Effector memory CD4-positive, alpha-beta T cell (primary cell): ENCODE measurements at regions not wholly inside any gene's neighbourhood (a gene's known extent, or its start where the extent isn't known, plus 50 kb on each side); places are given as distances from the start of the nearest gene placed in this dataset.
"Not testable (repeated sequence)": the region's sequence is repeated elsewhere in the genome, so short reads cannot be mapped to it uniquely, and the experiment has no call there.

Source experiments
- DNase-seq, 3 donors: peaks; one replicate each; pipeline ENCODE4 v3.0.0-alpha.2; 2020
- H3K27ac ChIP-seq: 2 replicates; pipeline ENCODE4 v1.7.0; 2013; ENCODE audit warnings: mild to moderate bottlenecking, low read length, moderate library complexity; ENCODE audit not compliant: insufficient read depth, poor library complexity, severe bottlenecking
- H3K27me3 ChIP-seq: replicated peaks from 2 replicates; pipeline ENCODE4 v1.7.0; 2013; ENCODE audit warnings: mild to moderate bottlenecking, low read length; ENCODE audit not compliant: insufficient read depth, control insufficient read depth, poor library complexity, severe bottlenecking
- H3K36me3 ChIP-seq: 2 replicates; pipeline ENCODE4 v1.7.0; 2013; ENCODE audit warnings: mild to moderate bottlenecking, low read length, moderate library complexity; ENCODE audit not compliant: control insufficient read depth, insufficient read depth
- H3K4me1 ChIP-seq: 2 replicates; pipeline ENCODE4 v1.7.0; 2013; ENCODE audit warnings: low read length, mild to moderate bottlenecking; ENCODE audit not compliant: control insufficient read depth, insufficient read depth, poor library complexity, severe bottlenecking
- H3K4me3 ChIP-seq: 2 replicates; pipeline ENCODE4 v1.7.0; 2013; ENCODE audit warnings: low read length, low read depth, mild to moderate bottlenecking; ENCODE audit not compliant: insufficient read depth, poor library complexity, severe bottlenecking
- H3K9me3 ChIP-seq: 2 replicates; pipeline ENCODE4 v1.7.0; 2013; ENCODE audit warnings: mild to moderate bottlenecking, low read length, moderate library complexity; ENCODE audit not compliant: control insufficient read depth

- DNase-seq = no peak
- Histone ChIP-seq H3K36me3 (no peaks in the 10 kb centered on the region), H3K27ac (no peak overlapping the region), H3K4me3 (no peak overlapping the region), H3K27me3 (no peaks in the 10 kb centered on the region), H3K9me3 (no peaks in the 10 kb centered on the region), H3K4me1 (no peaks in the 10 kb centered on the region)
Measured at GRCh38 chr10:29874606-29875269, 184.6 kb downstream of the JCAD start.

DNA sequence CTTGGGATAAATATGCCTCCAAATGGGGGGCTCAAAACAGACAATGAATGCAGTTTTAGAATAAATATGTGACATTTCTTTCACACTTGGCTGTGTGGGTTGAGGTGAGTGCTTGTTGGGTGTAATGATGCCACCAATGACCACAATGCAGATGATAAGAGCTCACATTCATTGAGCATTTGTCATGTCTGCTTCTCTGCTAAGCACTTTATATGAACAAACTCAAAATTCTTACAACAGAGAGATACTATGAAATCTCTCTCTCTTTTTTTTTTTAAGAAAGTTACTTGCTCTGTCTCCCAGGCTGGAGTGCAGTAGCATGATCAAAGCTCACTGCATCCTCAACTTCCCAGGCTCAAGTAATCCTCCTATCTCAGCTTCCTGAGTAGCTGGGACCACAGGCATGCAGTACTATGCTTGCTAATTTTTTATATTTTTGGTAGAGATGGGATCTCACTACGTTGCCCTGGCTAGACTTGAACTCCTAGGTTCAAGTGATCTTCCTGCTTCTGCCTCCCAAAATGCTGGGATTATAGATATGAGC is 185.4 kb downstream of the JCAD start:
- Histone ChIP-seq H3K27me3 (no peaks in the 10 kb centered on the region), H3K27ac (no peak overlapping the region), H3K9me3 (no peaks in the 10 kb centered on the region), H3K36me3 (no peaks in the 10 kb centered on the region), H3K4me3 (no peak overlapping the region), H3K4me1 (no peaks in the 10 kb centered on the region)
- DNase-seq = no peak

GRCh38 chr10:29870522-29871044 is 188.8 kb downstream of the JCAD start:
- Histone ChIP-seq H3K27ac (no peak overlapping the region), H3K27me3 (no peaks in the 10 kb centered on the region)

GRCh38 chr10:29869593-29869992 is 189.8 kb downstream of the JCAD start:
- no peak overlapping the region for H3K4me3 ChIP-seq
- H3K36me3 ChIP-seq = no peaks in the 10 kb centered on the region
- no peaks in the 10 kb centered on the region for H3K27me3 ChIP-seq
- H3K4me1 ChIP-seq = no peaks in the 10 kb centered on the region
- H3K27ac ChIP-seq = no peak overlapping the region
- H3K9me3 ChIP-seq = no peaks in the 10 kb centered on the region
- no peak for DNase-seq

More at GRCh38 chr10:29870522-29871044, 188.8 kb downstream of the JCAD start:
- Histone ChIP-seq H3K4me1 (no peaks in the 10 kb centered on the region), H3K4me3 (no peak overlapping the region), H3K36me3 (no peaks in the 10 kb centered on the region), H3K9me3 (no peaks in the 10 kb centered on the region)
- DNase-seq = no peak

DNA sequence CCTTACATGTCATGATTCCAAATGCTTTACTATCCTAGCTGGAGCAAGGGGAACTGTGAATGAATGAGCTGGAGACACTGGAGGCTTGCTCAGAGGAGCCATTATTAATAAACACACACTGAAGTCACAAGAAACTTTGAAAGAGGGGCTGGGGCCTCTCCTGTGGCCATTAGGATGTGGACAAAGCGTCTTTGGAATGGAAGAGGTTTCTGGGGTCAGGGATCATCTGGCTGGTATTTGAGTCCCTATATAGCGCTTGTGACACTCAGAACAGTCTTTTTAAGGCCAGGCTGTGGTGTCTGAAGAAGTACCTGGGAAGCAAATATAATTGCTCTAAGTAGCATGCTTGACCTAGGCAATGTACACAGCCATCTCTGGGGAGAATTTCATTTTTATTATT is 193.0 kb downstream of the JCAD start:
- Histone ChIP-seq H3K4me1 (no peaks in the 10 kb centered on the region), H3K4me3 (no peak overlapping the region), H3K9me3 (no peaks in the 10 kb centered on the region), H3K27ac (no peak overlapping the region), H3K27me3 (no peaks in the 10 kb centered on the region), H3K36me3 (no peaks in the 10 kb centered on the region)
- DNase-seq = no peak

- H3K27ac ChIP-seq = no peak overlapping the region
- H3K36me3 ChIP-seq = no peaks in the 10 kb centered on the region
- no peaks in the 10 kb centered on the region for H3K9me3 ChIP-seq
- no peaks in the 10 kb centered on the region for H3K27me3 ChIP-seq
- H3K4me1 ChIP-seq = no peaks in the 10 kb centered on the region
- DNase-seq = no peak
- H3K4me3 ChIP-seq = no peak overlapping the region
Measured at GRCh38 chr10:29865700-29866355, 193.6 kb downstream of the JCAD start.

DNA sequence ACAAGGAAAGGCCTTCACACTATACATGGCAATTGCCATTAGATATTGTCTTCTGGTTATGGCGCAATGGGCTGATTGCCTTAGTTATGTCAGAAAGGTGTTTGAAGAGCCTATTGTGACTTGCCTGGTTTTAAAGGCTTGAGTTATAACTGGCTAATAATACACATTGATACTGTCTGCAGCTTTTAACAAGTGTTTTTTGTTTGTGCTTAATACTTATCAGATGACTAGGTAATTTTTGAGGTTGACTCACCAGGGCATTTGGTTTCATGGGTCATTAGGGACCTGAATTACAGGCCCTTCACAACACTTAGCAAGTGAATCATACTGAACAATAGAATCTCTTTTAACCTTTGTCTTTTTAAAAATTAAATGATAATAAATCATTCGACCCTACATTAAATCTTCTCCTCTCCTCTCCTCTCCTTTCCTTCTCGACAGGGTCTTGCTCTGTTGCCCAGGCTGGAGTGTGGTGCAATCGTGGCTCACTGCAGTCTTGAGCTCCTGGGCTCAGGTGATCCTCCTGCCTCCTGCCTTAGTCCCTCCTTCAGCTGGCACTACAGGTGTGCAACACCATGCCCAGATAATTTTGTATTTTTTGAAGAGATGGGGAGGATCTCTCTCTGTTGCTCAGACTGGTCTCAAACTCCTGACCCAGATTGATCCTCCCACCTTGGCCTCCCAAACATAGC is 196.3 kb downstream of the JCAD start:
- DNase-seq = no peak
- Histone ChIP-seq H3K36me3 (no peaks in the 10 kb centered on the region), H3K9me3 (no peaks in the 10 kb centered on the region), H3K27ac (no peak overlapping the region), H3K4me3 (no peak overlapping the region), H3K27me3 (no peaks in the 10 kb centered on the region), H3K4me1 (no peaks in the 10 kb centered on the region)

- no peaks in the 10 kb centered on the region for H3K9me3 ChIP-seq
- H3K27me3 ChIP-seq = no peaks in the 10 kb centered on the region
- no peaks in the 10 kb centered on the region for H3K36me3 ChIP-seq
- H3K4me3 ChIP-seq = no peak overlapping the region
- DNase-seq = no peak
- no peak overlapping the region for H3K27ac ChIP-seq
- no peaks in the 10 kb centered on the region for H3K4me1 ChIP-seq
Measured at GRCh38 chr10:29861811-29862505, 197.4 kb downstream of the JCAD start.

- H3K36me3 ChIP-seq, H3K27me3 ChIP-seq, H3K4me3 ChIP-seq, H3K4me1 ChIP-seq, H3K9me3 ChIP-seq, H3K27ac ChIP-seq, DNase-seq: not testable (repeated sequence)
Measured at GRCh38 chr10:29861231-29861630, 198.2 kb downstream of the JCAD start.
